AG04450 (cell line): ENCODE measurements at regions not wholly inside any gene's neighbourhood (a gene's known extent, or its start where the extent isn't known, plus 50 kb on each side); places are given as distances from the start of the nearest gene placed in this dataset.

Source experiments
- CTCF ChIA-PET: fragments of 300-600, 350-600 bp; formaldehyde crosslinking; extraction: SDS; loops from one replicate; lab custom pipeline; 2022; ENCODE audit warnings: antibody characterized with exemption, inconsistent platforms; lab: Charles Lee
- POLR2A ChIA-PET: fragments of 350-600 bp; formaldehyde crosslinking; extraction: SDS; loops from one replicate; lab custom pipeline; 2021; ENCODE audit warnings: antibody characterized with exemption, inconsistent platforms; lab: Yijun Ruan, JAX
- DNase-seq: peaks from one replicate; pipeline ENCODE4 v3.0.0-alpha.2; 2011; ENCODE audit warnings: low read depth, low spot score
- H3K27ac ChIP-seq: one replicate; pipeline ENCODE4 v1.5.1; 2012; ENCODE audit warnings: low read depth, low read length, control low read depth
- H3K27me3 ChIP-seq: one replicate; pipeline ENCODE4 v1.6.0; 2012; ENCODE audit warnings: low read length; ENCODE audit not compliant: control insufficient read depth, insufficient read depth
- H3K4me3 ChIP-seq: 2 replicates; pipeline ENCODE4 v1.5.1; 2011; ENCODE audit warnings: mild to moderate bottlenecking, low read depth, low read length, control low read depth
- H3K9me3 ChIP-seq: 2 replicates; pipeline ENCODE4 v1.5.1; 2012; ENCODE audit warnings: low read length; ENCODE audit not compliant: control insufficient read depth, insufficient read depth
- CTCF ChIP-seq: IDR thresholded peaks from 2 replicates; pipeline ENCODE4 v1.5.1; 2011; ENCODE audit warnings: low read depth, low read length, control low read depth, inconsistent platforms

- POLR2A ChIA-PET, result interaction anchor here (0.5 kb wide), 1 partner anchor 857 kb away, joined by 3 read pairs; no protein-coding TSS in a partner anchor
These were observed 95.6 kb upstream of the ASAP2 start for GRCh38 chr2:9110893-9111569.

GRCh38 chr2:9110346-9110884 lies 96.2 kb upstream of the ASAP2 start:
- CTCF ChIA-PET, result interaction anchor here (0.5 to 1.0 kb wide), 3 partner anchors 14 to 376 kb away, joined by 3 read pairs; no protein-coding TSS in a partner anchor
- no peak overlapping the region for H3K4me3 ChIP-seq
- no peak for TF ChIP-seq CTCF
- H3K27me3 ChIP-seq, result no peaks in the 10 kb centered on the region
- POLR2A ChIA-PET, result interaction anchor here (0.5 kb wide), 1 partner anchor 858 kb away, joined by 3 read pairs; no protein-coding TSS in a partner anchor
- no peaks in the 10 kb centered on the region for H3K9me3 ChIP-seq
- DNase-seq, result no peak
- no peak overlapping the region for H3K27ac ChIP-seq

More at GRCh38 chr2:9110893-9111569, 95.6 kb upstream of the ASAP2 start:
- TF ChIP-seq CTCF, result peak; percentile 41
- no peaks in the 10 kb centered on the region for H3K27me3 ChIP-seq
- CTCF ChIA-PET, result interaction anchor here (0.5 to 1.0 kb wide), 6 partner anchors 12 to 375 kb away, joined by 3 to 6 read pairs (median 3); no protein-coding TSS in a partner anchor
- H3K4me3 ChIP-seq, result no peak overlapping the region
- no peak overlapping the region for H3K27ac ChIP-seq
- no peaks in the 10 kb centered on the region for H3K9me3 ChIP-seq
- DNase-seq, result no peak

GRCh38 chr2:9109871-9110270 lies 96.7 kb upstream of the ASAP2 start:
- ChIA-PET POLR2A (no interaction called here), CTCF (no interaction called here)
- no peak overlapping the region for H3K4me3 ChIP-seq
- H3K27me3 ChIP-seq, result no peaks in the 10 kb centered on the region
- TF ChIP-seq CTCF, result no peak
- DNase-seq, result no peak
- no peaks in the 10 kb centered on the region for H3K9me3 ChIP-seq
- H3K27ac ChIP-seq, result no peak overlapping the region

- Histone ChIP-seq H3K27me3 (no peaks in the 10 kb centered on the region), H3K4me3 (no peak overlapping the region), H3K9me3 (no peaks in the 10 kb centered on the region; the same call in 1 of the 2 replicates), H3K27ac (peak overlapping the region; percentile 31)
- no peak for DNase-seq
- ChIA-PET POLR2A (interaction anchor here (0.8 kb wide), 1 partner anchor 13 kb away, joined by 3 read pairs; no protein-coding TSS in a partner anchor), CTCF (interaction anchor here (1.5 to 1.9 kb wide), 2 partner anchors 12 to 235 kb away, joined by 3 to 5 read pairs; no protein-coding TSS in a partner anchor)
- no peak for TF ChIP-seq CTCF
These were observed 98.2 kb upstream of the ASAP2 start for GRCh38 chr2:9108210-9108967.
